ENCODE measurements at regions not wholly inside any gene's neighbourhood (a gene's known extent, or its start where the extent isn't known, plus 50 kb on each side); places are given as distances from the start of the nearest gene placed in this dataset.

DNA sequence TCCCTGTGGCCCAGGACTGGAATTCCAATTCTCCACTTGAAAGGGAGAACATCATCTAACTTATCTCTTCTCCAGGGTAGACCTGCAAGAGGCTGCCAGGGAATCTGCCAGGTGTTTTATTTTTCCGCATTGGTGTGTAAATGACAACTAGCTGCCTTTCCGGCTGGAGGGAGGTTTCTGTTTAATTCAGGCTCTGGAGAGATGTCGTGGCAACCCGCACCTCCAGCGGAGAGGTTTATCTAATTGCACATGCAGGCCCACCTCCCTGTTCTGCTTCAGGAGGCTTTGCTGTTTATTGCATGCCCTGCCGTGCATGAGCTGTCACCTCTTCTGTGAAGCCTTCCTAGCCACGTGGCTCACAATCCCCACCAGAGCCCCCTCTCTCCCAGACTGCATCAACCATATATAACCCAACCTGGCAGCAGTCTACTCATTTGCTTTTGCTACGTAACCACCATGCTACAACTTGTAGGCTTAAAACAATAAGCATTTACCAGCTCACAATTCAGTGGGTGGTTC, 151.6 kb downstream of the C1orf94 start:
- no peaks in the 10 kb centered on the region for H3K4me1 ChIP-seq (ENCODE audit: low read depth)
- no peaks in the 10 kb centered on the region for H3K27me3 ChIP-seq
- no peak overlapping the region for H3K27ac ChIP-seq
- no peak overlapping the region for H3K4me3 ChIP-seq
- H3K36me3 ChIP-seq, result no peaks in the 10 kb centered on the region
- H3K9me3 ChIP-seq (ENCODE audit: low read depth), result no peaks in the 10 kb centered on the region
- TF ChIP-seq, protein P1, sequence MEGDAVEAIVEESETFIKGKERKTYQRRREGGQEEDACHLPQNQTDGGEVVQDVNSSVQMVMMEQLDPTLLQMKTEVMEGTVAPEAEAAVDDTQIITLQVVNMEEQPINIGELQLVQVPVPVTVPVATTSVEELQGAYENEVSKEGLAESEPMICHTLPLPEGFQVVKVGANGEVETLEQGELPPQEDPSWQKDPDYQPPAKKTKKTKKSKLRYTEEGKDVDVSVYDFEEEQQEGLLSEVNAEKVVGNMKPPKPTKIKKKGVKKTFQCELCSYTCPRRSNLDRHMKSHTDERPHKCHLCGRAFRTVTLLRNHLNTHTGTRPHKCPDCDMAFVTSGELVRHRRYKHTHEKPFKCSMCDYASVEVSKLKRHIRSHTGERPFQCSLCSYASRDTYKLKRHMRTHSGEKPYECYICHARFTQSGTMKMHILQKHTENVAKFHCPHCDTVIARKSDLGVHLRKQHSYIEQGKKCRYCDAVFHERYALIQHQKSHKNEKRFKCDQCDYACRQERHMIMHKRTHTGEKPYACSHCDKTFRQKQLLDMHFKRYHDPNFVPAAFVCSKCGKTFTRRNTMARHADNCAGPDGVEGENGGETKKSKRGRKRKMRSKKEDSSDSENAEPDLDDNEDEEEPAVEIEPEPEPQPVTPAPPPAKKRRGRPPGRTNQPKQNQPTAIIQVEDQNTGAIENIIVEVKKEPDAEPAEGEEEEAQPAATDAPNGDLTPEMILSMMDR (IDR thresholded peaks at IDR 0.05; ENCODE audit: low read depth, low read length), result no peak
- no peak for DNase-seq (ENCODE audit: low read depth in 1 of 2, low spot score in 1 of 2)

DNA sequence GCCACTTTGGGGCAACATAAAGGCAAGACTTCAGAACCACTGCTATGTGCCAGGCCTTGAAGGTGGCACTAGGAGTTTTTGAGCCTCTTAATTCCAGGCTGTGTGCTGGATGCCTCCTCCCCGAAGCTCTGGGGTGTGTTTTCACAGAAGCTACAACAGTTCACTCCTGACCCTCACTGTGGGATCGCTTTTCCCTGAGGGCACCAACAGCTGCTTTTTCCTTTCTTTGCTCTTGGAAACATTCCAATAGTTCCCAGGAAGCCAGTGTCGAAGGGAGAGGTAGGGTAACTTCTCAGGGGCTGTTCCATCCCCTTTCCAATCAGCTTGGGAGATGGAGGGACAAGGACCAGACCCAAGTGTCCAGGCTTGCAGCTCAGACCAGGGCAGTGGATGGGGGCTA, 153.4 kb downstream of the C1orf94 start:
- no peak for DNase-seq (ENCODE audit: low read depth in 1 of 2, low spot score in 1 of 2)
- Histone ChIP-seq H3K9me3 (ENCODE audit: low read depth) (no peaks in the 10 kb centered on the region), H3K27ac (no peak overlapping the region), H3K4me3 (no peak overlapping the region), H3K27me3 (no peaks in the 10 kb centered on the region), H3K4me1 (ENCODE audit: low read depth) (no peaks in the 10 kb centered on the region), H3K36me3 (no peaks in the 10 kb centered on the region)
- TF ChIP-seq, protein P1 (IDR thresholded peaks at IDR 0.05; ENCODE audit: low read depth, low read length), result no peak

DNA sequence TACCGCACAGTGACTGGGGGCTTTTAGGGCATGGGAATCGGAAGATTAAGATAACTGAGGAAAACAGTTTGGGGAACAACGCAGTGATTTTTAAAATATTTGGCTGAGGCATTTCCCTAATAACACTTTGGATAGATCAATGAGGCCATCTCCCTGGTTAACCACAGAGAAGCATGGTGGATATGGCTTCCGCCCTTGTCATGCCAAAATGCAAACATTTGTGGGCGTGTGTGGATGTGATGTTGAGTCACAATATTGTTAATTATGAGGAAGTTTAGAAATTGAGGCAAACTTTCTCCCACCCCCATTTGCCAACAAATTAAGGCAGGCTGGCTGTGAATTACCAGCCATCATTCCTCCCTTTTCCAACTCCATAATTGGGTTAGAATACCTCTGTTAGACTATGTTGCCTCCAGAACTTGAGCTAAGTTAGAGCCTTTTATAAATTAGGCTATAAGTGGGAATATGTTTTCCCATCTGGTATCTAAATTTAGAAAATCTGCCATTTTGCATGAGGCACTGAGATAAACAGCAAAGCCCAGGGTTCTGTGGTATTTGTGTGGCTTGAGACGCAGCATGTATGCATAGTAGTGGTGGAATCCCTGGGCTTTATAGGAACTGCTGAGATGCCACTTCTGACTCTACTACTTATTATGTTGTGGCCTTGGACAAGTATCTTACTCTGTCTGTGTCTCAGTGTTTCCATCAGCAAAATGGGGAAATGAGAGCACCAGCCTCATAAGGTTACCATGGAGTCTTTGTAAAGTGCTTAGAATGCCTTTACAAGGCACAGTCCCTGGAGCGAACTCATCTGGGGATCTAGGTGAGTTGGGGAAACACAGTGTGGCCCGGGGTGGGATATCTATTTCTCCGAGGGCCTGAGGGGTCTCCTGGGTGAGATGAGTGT, 154.6 kb downstream of the C1orf94 start:
- Histone ChIP-seq H3K36me3 (no peaks in the 10 kb centered on the region), H3K9me3 (ENCODE audit: low read depth) (no peaks in the 10 kb centered on the region), H3K4me1 (ENCODE audit: low read depth) (no peaks in the 10 kb centered on the region), H3K4me3 (no peak overlapping the region), H3K27ac (no peak overlapping the region), H3K27me3 (no peaks in the 10 kb centered on the region)
- no peak for DNase-seq (ENCODE audit: low read depth in 1 of 2, low spot score in 1 of 2)
- TF ChIP-seq, protein P1 (IDR thresholded peaks at IDR 0.05; ENCODE audit: low read depth, low read length), result no peak

DNA sequence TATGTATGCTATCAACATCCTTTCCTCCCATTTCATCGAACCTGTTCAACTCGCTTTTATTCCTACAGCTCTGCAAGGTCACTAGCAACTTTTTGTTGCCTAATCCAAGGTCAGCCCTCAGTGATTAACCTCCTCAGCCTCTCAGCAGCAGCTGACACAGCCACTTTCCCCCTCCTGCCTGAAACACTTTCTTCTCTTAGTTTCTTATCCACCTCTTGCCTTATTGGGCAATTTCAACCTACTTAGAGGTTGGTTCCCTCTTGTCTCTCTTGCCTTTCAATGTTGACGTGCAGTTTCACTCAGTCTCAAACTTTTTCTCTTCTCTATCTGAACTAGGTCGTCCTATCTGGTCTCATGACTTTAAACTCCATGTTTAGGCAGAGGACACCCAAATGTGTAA, 156.3 kb downstream of the C1orf94 start:
- H3K27ac ChIP-seq, result no peak overlapping the region
- no peaks in the 10 kb centered on the region for H3K36me3 ChIP-seq
- H3K4me3 ChIP-seq, result no peak overlapping the region
- peaks cover 2% of the 10 kb centered on the region for H3K27me3 ChIP-seq
- no peaks in the 10 kb centered on the region for H3K4me1 ChIP-seq (ENCODE audit: low read depth)
- TF ChIP-seq, protein P1 (IDR thresholded peaks at IDR 0.05; ENCODE audit: low read depth, low read length), result no peak
- peak in 1 of 2 donors; percentile 7 for DNase-seq (ENCODE audit: low read depth in 1 of 2, low spot score in 1 of 2)
- H3K9me3 ChIP-seq (ENCODE audit: low read depth), result no peaks in the 10 kb centered on the region

DNA sequence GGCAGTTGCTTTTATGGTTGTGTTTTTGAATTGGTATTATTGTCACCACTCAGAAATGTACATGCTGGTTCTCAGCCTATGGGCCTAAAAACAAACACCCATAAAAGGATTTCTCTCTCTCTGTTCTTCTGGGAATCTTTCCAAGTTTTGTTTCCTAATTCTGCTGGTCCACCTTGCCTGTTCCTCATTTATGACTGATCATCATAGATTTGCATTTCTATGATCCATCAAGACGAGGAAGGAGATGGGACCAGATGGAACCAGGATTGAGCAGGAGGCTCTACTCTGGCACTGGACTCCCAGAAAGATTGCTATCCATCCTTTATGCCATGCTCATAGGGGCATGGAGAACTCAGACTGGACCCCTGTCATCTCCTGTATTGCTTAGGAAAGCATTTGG, 162.2 kb downstream of the C1orf94 start:
- DNase-seq (ENCODE audit: low read depth in 1 of 2, low spot score in 1 of 2), result no peak
- no peak overlapping the region for H3K27ac ChIP-seq
- no peaks in the 10 kb centered on the region for H3K4me1 ChIP-seq (ENCODE audit: low read depth)
- peaks cover 4% of the 10 kb centered on the region for H3K27me3 ChIP-seq
- H3K4me3 ChIP-seq, result no peak overlapping the region
- no peaks in the 10 kb centered on the region for H3K36me3 ChIP-seq
- H3K9me3 ChIP-seq (ENCODE audit: low read depth), result no peaks in the 10 kb centered on the region
- TF ChIP-seq, protein P1 (IDR thresholded peaks at IDR 0.05; ENCODE audit: low read depth, low read length), result no peak
